NOMO-1 (cell line): ENCODE measurements at regions not wholly inside any gene's neighbourhood (a gene's known extent, or its start where the extent isn't known, plus 50 kb on each side); places are given as distances from the start of the nearest gene placed in this dataset.
"Not testable (repeated sequence)": the region's sequence is repeated elsewhere in the genome, so short reads cannot be mapped to it uniquely, and the experiment has no call there.

Experiments
- DNase-seq, 2 experiments: peaks; one replicate each; lab custom pipeline; 2025; ENCODE audit not compliant: unreplicated experiment in 2 of 2; lab: John Stamatoyannopoulos, UW

- peak; percentile 14 to 71 for DNase-seq
Observed at GRCh38 chr4:163681208-163681821, 186.8 kb downstream of the TMA16 start.

GRCh38 chr4:163688856-163689255, 194.4 kb downstream of the TMA16 start:
- no peak for DNase-seq

GRCh38 chr4:163693211-163693610, 198.7 kb downstream of the TMA16 start:
- no peak for DNase-seq

GRCh38 chr4:163693776-163694175, 199.3 kb downstream of the TMA16 start:
- DNase-seq: no peak

- DNase-seq: no peak
Observed at GRCh38 chr4:163694385-163694784, 199.9 kb downstream of the TMA16 start.

GRCh38 chr4:163697121-163697520, 202.6 kb downstream of the TMA16 start:
- DNase-seq: no peak

GRCh38 chr4:163700383-163700782, 205.9 kb downstream of the TMA16 start:
- not testable (repeated sequence) for DNase-seq

- DNase-seq: no peak
Observed at GRCh38 chr4:163701916-163702315, 207.4 kb downstream of the TMA16 start.

GRCh38 chr4:163702736-163703135, 208.2 kb downstream of the TMA16 start:
- no peak for DNase-seq

- no peak for DNase-seq
Observed at GRCh38 chr4:163703251-163703650, 208.8 kb downstream of the TMA16 start.

- no peak for DNase-seq
Observed at GRCh38 chr4:163707873-163708272, 213.4 kb downstream of the TMA16 start.

GRCh38 chr4:163709601-163710000, 215.1 kb downstream of the TMA16 start:
- no peak for DNase-seq

- no peak for DNase-seq
Observed at GRCh38 chr4:163710158-163710557, 215.7 kb downstream of the TMA16 start.

GRCh38 chr4:163724495-163724894, 230.0 kb downstream of the TMA16 start:
- not testable (repeated sequence) for DNase-seq

- DNase-seq: no peak
Observed at GRCh38 chr4:163726641-163727040, 232.2 kb downstream of the TMA16 start.

GRCh38 chr4:163731071-163731470, 236.6 kb downstream of the TMA16 start:
- DNase-seq: no peak

GRCh38 chr4:163732473-163732872, 238.0 kb downstream of the TMA16 start:
- no peak for DNase-seq

GRCh38 chr4:163736876-163737275, 242.4 kb downstream of the TMA16 start:
- DNase-seq: no peak

GRCh38 chr4:163737846-163738245, 243.4 kb downstream of the TMA16 start:
- DNase-seq: not testable (repeated sequence)

- no peak for DNase-seq
Observed at GRCh38 chr4:163738521-163738920, 244.0 kb downstream of the TMA16 start.

GRCh38 chr4:163744861-163745260, 250.4 kb downstream of the TMA16 start:
- peak in 1 of 2 experiments; percentile 20 for DNase-seq

GRCh38 chr4:163747293-163747692, 252.8 kb downstream of the TMA16 start:
- no peak for DNase-seq

- no peak for DNase-seq
Observed at GRCh38 chr4:163747886-163748285, 253.4 kb downstream of the TMA16 start.
